ENCODE measurements at regions not wholly inside any gene's neighbourhood (a gene's known extent, or its start where the extent isn't known, plus 50 kb on each side); places are given as distances from the start of the nearest gene placed in this dataset.

DNA sequence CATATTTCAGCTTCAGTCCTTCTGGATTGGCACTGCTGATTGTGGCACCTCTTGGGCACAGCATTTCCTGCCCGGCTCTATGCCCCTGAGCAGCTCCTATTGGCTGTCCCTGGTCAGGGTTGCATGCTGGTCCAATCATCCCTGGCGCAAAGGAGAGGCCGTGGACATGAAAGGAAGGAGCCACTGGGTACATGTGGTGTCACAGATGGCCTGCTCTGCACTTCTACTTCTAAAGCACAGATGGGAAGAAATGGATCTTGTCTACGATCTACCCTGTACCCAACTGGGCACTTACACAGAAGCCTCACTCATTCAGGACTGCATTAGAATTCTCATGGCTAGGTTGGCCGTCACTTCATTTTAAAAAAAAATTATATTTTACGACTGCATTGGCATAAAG is 232.5 kb downstream of the SHQ1 start:
- Histone ChIP-seq H2AFZ (ENCODE audit: low read depth) (no peak overlapping the region), H3K79me2 (ENCODE audit: insufficient read depth) (no peaks in the 10 kb centered on the region), H3K9me3 (no peaks in the 10 kb centered on the region), H3F3A (replicated peaks; ENCODE audit: insufficient read depth) (no peaks in the 10 kb centered on the region), H3K9ac (no peak overlapping the region), H3K27ac (ENCODE audit: low read depth in 2 of 2, low read length in 1 of 2) (no peak overlapping the region), H3K36me3 (replicated peaks in 1 of 2; ENCODE audit: control insufficient read depth in 1 of 2, insufficient read depth in 2 of 2, low read length in 1 of 2) (no peaks in the 10 kb centered on the region), H3K27me3 (ENCODE audit: insufficient read depth) (no peaks in the 10 kb centered on the region), H3K4me2 (no peak overlapping the region), H3K9me2 (no peaks in the 10 kb centered on the region), H3K4me3 (ENCODE audit: low read depth in 2 of 2, low read length in 1 of 2) (no peak overlapping the region), H4K20me1 (ENCODE audit: insufficient read depth) (no peaks in the 10 kb centered on the region), H3K4me1 (ENCODE audit: control insufficient read depth in 1 of 2, insufficient read depth in 2 of 2, low read depth in 1 of 2, low read length in 1 of 2) (no peaks in the 10 kb centered on the region; a peak in 1 of 4 replicates)
- ChIA-PET CTCF (no interaction called here), POLR2A (no interaction called here)
- no peak for TF ChIP-seq FOSL2 (IDR thresholded peaks at IDR 0.05; ENCODE audit: borderline replicate concordance, low read depth)
- WGBS (ENCODE audit: low lambda C conversion rate), result 65% methylated on average over 6 of the region's 6 CpGs
- DNase-seq, result no peak

DNA sequence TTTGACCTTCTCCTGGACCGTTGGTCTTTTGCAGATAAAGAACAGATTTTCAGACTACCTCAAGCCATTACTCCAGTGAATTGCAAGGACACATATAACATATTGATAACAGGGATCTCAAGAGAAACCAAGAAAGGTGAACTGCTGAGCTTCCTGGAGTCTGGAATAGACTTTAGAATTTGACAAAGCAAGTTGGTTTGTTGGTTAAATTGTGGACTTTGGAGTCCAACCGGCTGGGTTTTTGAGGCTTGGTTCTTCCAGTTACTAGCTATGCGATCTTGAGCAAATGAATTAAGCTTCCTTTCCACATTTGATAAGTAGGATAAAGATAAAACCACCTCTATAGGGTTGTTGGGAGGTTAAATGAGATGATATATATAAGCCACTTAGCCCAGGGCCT is 233.1 kb downstream of the SHQ1 start:
- CTCF ChIA-PET, result interaction anchor here (0.6 kb wide), 1 partner anchor 210 kb away, joined by 3 read pairs; no protein-coding TSS in a partner anchor
- H2AFZ ChIP-seq (ENCODE audit: low read depth), result no peak overlapping the region

GRCh38 chr3:72614394-72615074 is 233.7 kb downstream of the SHQ1 start:
- no peak overlapping the region for H3K9ac ChIP-seq
- no peaks in the 10 kb centered on the region for H3K36me3 ChIP-seq (replicated peaks in 1 of 2; ENCODE audit: control insufficient read depth in 1 of 2, insufficient read depth in 2 of 2, low read length in 1 of 2)
- no peaks in the 10 kb centered on the region for H4K20me1 ChIP-seq (ENCODE audit: insufficient read depth)
- H3K9me2 ChIP-seq, result no peaks in the 10 kb centered on the region
- H3K79me2 ChIP-seq (ENCODE audit: insufficient read depth), result no peaks in the 10 kb centered on the region
- H3F3A ChIP-seq (replicated peaks; ENCODE audit: insufficient read depth), result no peaks in the 10 kb centered on the region
- H3K4me2 ChIP-seq, result no peak overlapping the region
- H3K9me3 ChIP-seq, result no peaks in the 10 kb centered on the region
- H3K4me3 ChIP-seq (ENCODE audit: low read depth in 2 of 2, low read length in 1 of 2), result no peak overlapping the region
- CTCF ChIA-PET, result interaction anchor here (0.6 kb wide), 1 partner anchor 210 kb away, joined by 3 read pairs; no protein-coding TSS in a partner anchor
- H2AFZ ChIP-seq (ENCODE audit: low read depth), result no peak overlapping the region
- POLR2A ChIA-PET, result no interaction called here
- no peaks in the 10 kb centered on the region; a peak in 1 of 4 replicates for H3K4me1 ChIP-seq (ENCODE audit: control insufficient read depth in 1 of 2, insufficient read depth in 2 of 2, low read depth in 1 of 2, low read length in 1 of 2)
- WGBS (ENCODE audit: low lambda C conversion rate), result 66% methylated on average over 5 of the region's 5 CpGs
- DNase-seq, result no peak
- H3K27me3 ChIP-seq (ENCODE audit: insufficient read depth), result no peaks in the 10 kb centered on the region
- no peak overlapping the region for H3K27ac ChIP-seq (ENCODE audit: low read depth in 2 of 2, low read length in 1 of 2)
- TF ChIP-seq RXRA (IDR thresholded peaks at IDR 0.05; ENCODE audit: borderline replicate concordance, low read depth), result no peak
- TF ChIP-seq, protein P1, sequence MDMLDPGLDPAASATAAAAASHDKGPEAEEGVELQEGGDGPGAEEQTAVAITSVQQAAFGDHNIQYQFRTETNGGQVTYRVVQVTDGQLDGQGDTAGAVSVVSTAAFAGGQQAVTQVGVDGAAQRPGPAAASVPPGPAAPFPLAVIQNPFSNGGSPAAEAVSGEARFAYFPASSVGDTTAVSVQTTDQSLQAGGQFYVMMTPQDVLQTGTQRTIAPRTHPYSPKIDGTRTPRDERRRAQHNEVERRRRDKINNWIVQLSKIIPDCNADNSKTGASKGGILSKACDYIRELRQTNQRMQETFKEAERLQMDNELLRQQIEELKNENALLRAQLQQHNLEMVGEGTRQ (IDR thresholded peaks at IDR 0.05; ENCODE audit: borderline replicate concordance, low read depth, low read length), result no peak
- TF ChIP-seq YY1 (IDR thresholded peaks at IDR 0.05; ENCODE audit: low read depth), result no peak
- no peak for TF ChIP-seq FOSL2 (IDR thresholded peaks at IDR 0.05; ENCODE audit: borderline replicate concordance, low read depth)
- TF ChIP-seq RAD21 (IDR thresholded peaks at IDR 0.05; ENCODE audit: low read length), result no peak
- no peak for TF ChIP-seq CTCF (IDR thresholded peaks at IDR 0.05)
- no peak for TF ChIP-seq EP300 (IDR thresholded peaks at IDR 0.05; ENCODE audit: borderline replicate concordance in 1 of 2, low read depth in 1 of 2, low read length in 1 of 2)
- TF ChIP-seq, protein P2, sequence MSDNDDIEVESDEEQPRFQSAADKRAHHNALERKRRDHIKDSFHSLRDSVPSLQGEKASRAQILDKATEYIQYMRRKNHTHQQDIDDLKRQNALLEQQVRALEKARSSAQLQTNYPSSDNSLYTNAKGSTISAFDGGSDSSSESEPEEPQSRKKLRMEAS (IDR thresholded peaks at IDR 0.05; ENCODE audit: low read depth), result no peak
- TF ChIP-seq FOXM1 (IDR thresholded peaks at IDR 0.05; ENCODE audit: low read depth), result no peak
- TF ChIP-seq FOXJ3 (CRISPR knock-in tag; IDR thresholded peaks at IDR 0.05), result no peak
- no peak for TF ChIP-seq TAF1 (IDR thresholded peaks at IDR 0.05; ENCODE audit: borderline replicate concordance, low read depth, low read length)
- no peak for TF ChIP-seq NFIC (IDR thresholded peaks at IDR 0.05; ENCODE audit: borderline replicate concordance)

More for the DNA sequence above, 233.1 kb downstream of the SHQ1 start:
- Histone ChIP-seq H4K20me1 (ENCODE audit: insufficient read depth) (no peaks in the 10 kb centered on the region), H3K9me3 (no peaks in the 10 kb centered on the region), H3F3A (replicated peaks; ENCODE audit: insufficient read depth) (no peaks in the 10 kb centered on the region), H3K4me2 (no peak overlapping the region), H3K9ac (no peak overlapping the region), H3K4me3 (ENCODE audit: low read depth in 2 of 2, low read length in 1 of 2) (no peak overlapping the region), H3K79me2 (ENCODE audit: insufficient read depth) (no peaks in the 10 kb centered on the region), H3K4me1 (ENCODE audit: control insufficient read depth in 1 of 2, insufficient read depth in 2 of 2, low read depth in 1 of 2, low read length in 1 of 2) (no peaks in the 10 kb centered on the region; a peak in 1 of 4 replicates), H3K27me3 (ENCODE audit: insufficient read depth) (no peaks in the 10 kb centered on the region), H3K36me3 (replicated peaks in 1 of 2; ENCODE audit: control insufficient read depth in 1 of 2, insufficient read depth in 2 of 2, low read length in 1 of 2) (no peaks in the 10 kb centered on the region), H3K9me2 (no peaks in the 10 kb centered on the region), H3K27ac (ENCODE audit: low read depth in 2 of 2, low read length in 1 of 2) (no peak overlapping the region)
- 55% methylated on average over 3 of the region's 3 CpGs for WGBS (ENCODE audit: low lambda C conversion rate)
- TF ChIP-seq CHD2 (IDR thresholded peaks at IDR 0.05; ENCODE audit: low read length, partially characterized antibody) (no peak), YY1 (IDR thresholded peaks at IDR 0.05; ENCODE audit: low read depth) (no peak), NRF1 (IDR thresholded peaks at IDR 0.05; ENCODE audit: low read depth, low read length) (no peak), POLR2AphosphoS5 (IDR thresholded peaks at IDR 0.05; ENCODE audit: low read depth, low read length) (no peak), MXI1 (IDR thresholded peaks at IDR 0.05; ENCODE audit: low read depth, low read length) (no peak)
- TF ChIP-seq, protein P3, sequence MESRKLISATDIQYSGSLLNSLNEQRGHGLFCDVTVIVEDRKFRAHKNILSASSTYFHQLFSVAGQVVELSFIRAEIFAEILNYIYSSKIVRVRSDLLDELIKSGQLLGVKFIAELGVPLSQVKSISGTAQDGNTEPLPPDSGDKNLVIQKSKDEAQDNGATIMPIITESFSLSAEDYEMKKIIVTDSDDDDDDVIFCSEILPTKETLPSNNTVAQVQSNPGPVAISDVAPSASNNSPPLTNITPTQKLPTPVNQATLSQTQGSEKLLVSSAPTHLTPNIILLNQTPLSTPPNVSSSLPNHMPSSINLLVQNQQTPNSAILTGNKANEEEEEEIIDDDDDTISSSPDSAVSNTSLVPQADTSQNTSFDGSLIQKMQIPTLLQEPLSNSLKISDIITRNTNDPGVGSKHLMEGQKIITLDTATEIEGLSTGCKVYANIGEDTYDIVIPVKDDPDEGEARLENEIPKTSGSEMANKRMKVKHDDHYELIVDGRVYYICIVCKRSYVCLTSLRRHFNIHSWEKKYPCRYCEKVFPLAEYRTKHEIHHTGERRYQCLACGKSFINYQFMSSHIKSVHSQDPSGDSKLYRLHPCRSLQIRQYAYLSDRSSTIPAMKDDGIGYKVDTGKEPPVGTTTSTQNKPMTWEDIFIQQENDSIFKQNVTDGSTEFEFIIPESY (IDR thresholded peaks at IDR 0.05; ENCODE audit: borderline replicate concordance, low read depth), result no peak
- no peak for DNase-seq
- POLR2A ChIA-PET, result no interaction called here
